ENCODE measurements at regions not wholly inside any gene's neighbourhood (a gene's known extent, or its start where the extent isn't known, plus 50 kb on each side); places are given as distances from the start of the nearest gene placed in this dataset.

GRCh38 chr11:115679945-115680344 is 175.7 kb upstream of the CADM1 start:
- no peak overlapping the region for H3K27ac ChIP-seq (ENCODE audit: low read length)
- H3K9me3 ChIP-seq (ENCODE audit: insufficient read depth, low read length), result no peaks in the 10 kb centered on the region
- no peaks in the 10 kb centered on the region for H3K4me1 ChIP-seq (ENCODE audit: low read length)
- no peak overlapping the region for H2AFZ ChIP-seq (ENCODE audit: low read depth, low read length)
- TF ChIP-seq EZH2phosphoT487 (IDR thresholded peaks at IDR 0.05; ENCODE audit: low read depth) (no peak), CTCF (IDR thresholded peaks at IDR 0.05; ENCODE audit: low read depth, low read length) (no peak)
- H3K9ac ChIP-seq (ENCODE audit: low read length), result no peak overlapping the region
- no peaks in the 10 kb centered on the region for H3K36me3 ChIP-seq (replicated peaks; ENCODE audit: low read depth, low read length)
- no peak overlapping the region for H3K4me2 ChIP-seq (ENCODE audit: low read length)
- no peaks in the 10 kb centered on the region for H4K20me1 ChIP-seq (ENCODE audit: insufficient read depth, low read length)
- H3K27me3 ChIP-seq (ENCODE audit: low read depth, low read length), result no peaks in the 10 kb centered on the region
- H3K79me2 ChIP-seq (ENCODE audit: low read length), result no peaks in the 10 kb centered on the region
- no peak overlapping the region for H3K4me3 ChIP-seq (ENCODE audit: low read length)

GRCh38 chr11:115678942-115679341 is 174.7 kb upstream of the CADM1 start:
- H3K36me3 ChIP-seq (replicated peaks; ENCODE audit: low read depth, low read length), result no peaks in the 10 kb centered on the region
- no peaks in the 10 kb centered on the region for H4K20me1 ChIP-seq (ENCODE audit: insufficient read depth, low read length)
- no peaks in the 10 kb centered on the region for H3K4me1 ChIP-seq (ENCODE audit: low read length)
- H3K4me2 ChIP-seq (ENCODE audit: low read length), result no peak overlapping the region
- H3K4me3 ChIP-seq (ENCODE audit: low read length), result no peak overlapping the region
- H3K79me2 ChIP-seq (ENCODE audit: low read length), result no peaks in the 10 kb centered on the region
- H3K9ac ChIP-seq (ENCODE audit: low read length), result no peak overlapping the region
- no peaks in the 10 kb centered on the region for H3K9me3 ChIP-seq (ENCODE audit: insufficient read depth, low read length)
- no peak overlapping the region for H2AFZ ChIP-seq (ENCODE audit: low read depth, low read length)
- no peak overlapping the region for H3K27ac ChIP-seq (ENCODE audit: low read length)
- no peaks in the 10 kb centered on the region for H3K27me3 ChIP-seq (ENCODE audit: low read depth, low read length)
- TF ChIP-seq CTCF (IDR thresholded peaks at IDR 0.05; ENCODE audit: low read depth, low read length) (peak; percentile 23; the same call in 1 of the 2 replicates), EZH2phosphoT487 (IDR thresholded peaks at IDR 0.05; ENCODE audit: low read depth) (no peak)

GRCh38 chr11:115677190-115677589 is 173.0 kb upstream of the CADM1 start:
- no peaks in the 10 kb centered on the region for H3K79me2 ChIP-seq (ENCODE audit: low read length)
- H3K27me3 ChIP-seq (ENCODE audit: low read depth, low read length), result no peaks in the 10 kb centered on the region
- no peaks in the 10 kb centered on the region for H3K4me1 ChIP-seq (ENCODE audit: low read length)
- H3K4me3 ChIP-seq (ENCODE audit: low read length), result no peak overlapping the region
- H2AFZ ChIP-seq (ENCODE audit: low read depth, low read length), result no peak overlapping the region
- no peaks in the 10 kb centered on the region for H4K20me1 ChIP-seq (ENCODE audit: insufficient read depth, low read length)
- no peak for TF ChIP-seq CTCF (IDR thresholded peaks at IDR 0.05; ENCODE audit: low read depth, low read length)
- no peak for TF ChIP-seq EZH2phosphoT487 (IDR thresholded peaks at IDR 0.05; ENCODE audit: low read depth)
- H3K27ac ChIP-seq (ENCODE audit: low read length), result no peak overlapping the region
- H3K4me2 ChIP-seq (ENCODE audit: low read length), result no peak overlapping the region
- no peak overlapping the region for H3K9ac ChIP-seq (ENCODE audit: low read length)
- H3K9me3 ChIP-seq (ENCODE audit: insufficient read depth, low read length), result no peaks in the 10 kb centered on the region
- no peaks in the 10 kb centered on the region for H3K36me3 ChIP-seq (replicated peaks; ENCODE audit: low read depth, low read length)

- Histone ChIP-seq H3K27ac (ENCODE audit: low read length) (no peak overlapping the region), H4K20me1 (ENCODE audit: insufficient read depth, low read length) (no peaks in the 10 kb centered on the region), H3K4me2 (ENCODE audit: low read length) (no peak overlapping the region), H3K9me3 (ENCODE audit: insufficient read depth, low read length) (no peaks in the 10 kb centered on the region), H3K4me1 (ENCODE audit: low read length) (no peaks in the 10 kb centered on the region), H3K4me3 (ENCODE audit: low read length) (no peak overlapping the region), H3K9ac (ENCODE audit: low read length) (no peak overlapping the region), H3K27me3 (ENCODE audit: low read depth, low read length) (no peaks in the 10 kb centered on the region), H3K36me3 (replicated peaks; ENCODE audit: low read depth, low read length) (no peaks in the 10 kb centered on the region), H2AFZ (ENCODE audit: low read depth, low read length) (no peak overlapping the region), H3K79me2 (ENCODE audit: low read length) (no peaks in the 10 kb centered on the region)
- TF ChIP-seq CTCF (IDR thresholded peaks at IDR 0.05; ENCODE audit: low read depth, low read length) (no peak), EZH2phosphoT487 (IDR thresholded peaks at IDR 0.05; ENCODE audit: low read depth) (no peak)
Measured at GRCh38 chr11:115676768-115677167, 172.6 kb upstream of the CADM1 start.

All from OCI-LY3 (cell line).